ENCODE measurements at regions not wholly inside any gene's neighbourhood (a gene's known extent, or its start where the extent isn't known, plus 50 kb on each side); places are given as distances from the start of the nearest gene placed in this dataset.

GRCh38 chr3:116640109-116640508, 69.5 kb upstream of the TUSC7 start:
- no peak for DNase-seq (ENCODE audit: low read depth)

- DNase-seq (ENCODE audit: low read depth): no peak
These were observed 66.6 kb upstream of the TUSC7 start for GRCh38 chr3:116643001-116643400.

- no peak for DNase-seq (ENCODE audit: low read depth)
These were observed 61.6 kb upstream of the TUSC7 start for GRCh38 chr3:116647996-116648395.
